ENCODE measurements at regions not wholly inside any gene's neighbourhood (a gene's known extent, or its start where the extent isn't known, plus 50 kb on each side); places are given as distances from the start of the nearest gene placed in this dataset.
A peak's percentile ranks its signal among the peaks of the same experiment; 100 is the strongest.

DNA sequence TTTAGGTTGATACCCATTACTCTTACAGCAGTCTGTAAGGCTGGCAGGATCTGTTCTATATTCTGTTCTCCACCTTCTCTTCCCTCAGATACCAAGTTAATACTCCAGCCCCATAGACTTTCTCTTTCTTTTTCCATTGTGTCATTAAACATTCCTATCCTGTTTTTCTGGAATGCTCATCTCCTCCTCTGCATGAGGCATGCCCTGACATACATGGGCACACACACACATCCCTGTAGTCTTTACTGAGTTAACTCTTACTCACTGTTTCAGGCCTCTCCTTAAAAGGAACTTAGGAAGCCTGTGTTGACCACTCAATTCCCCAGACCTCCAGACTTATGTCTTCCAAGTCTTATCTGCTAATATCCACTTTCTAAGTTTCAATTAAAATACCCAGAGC is 476.8 kb downstream of the METTL15 start:
- DNase-seq (ENCODE audit: low read depth) = peak; percentile 25
- H3K4me3 ChIP-seq (ENCODE audit: low read depth, low read length) = no peak overlapping the region
- TF ChIP-seq, protein P1, sequence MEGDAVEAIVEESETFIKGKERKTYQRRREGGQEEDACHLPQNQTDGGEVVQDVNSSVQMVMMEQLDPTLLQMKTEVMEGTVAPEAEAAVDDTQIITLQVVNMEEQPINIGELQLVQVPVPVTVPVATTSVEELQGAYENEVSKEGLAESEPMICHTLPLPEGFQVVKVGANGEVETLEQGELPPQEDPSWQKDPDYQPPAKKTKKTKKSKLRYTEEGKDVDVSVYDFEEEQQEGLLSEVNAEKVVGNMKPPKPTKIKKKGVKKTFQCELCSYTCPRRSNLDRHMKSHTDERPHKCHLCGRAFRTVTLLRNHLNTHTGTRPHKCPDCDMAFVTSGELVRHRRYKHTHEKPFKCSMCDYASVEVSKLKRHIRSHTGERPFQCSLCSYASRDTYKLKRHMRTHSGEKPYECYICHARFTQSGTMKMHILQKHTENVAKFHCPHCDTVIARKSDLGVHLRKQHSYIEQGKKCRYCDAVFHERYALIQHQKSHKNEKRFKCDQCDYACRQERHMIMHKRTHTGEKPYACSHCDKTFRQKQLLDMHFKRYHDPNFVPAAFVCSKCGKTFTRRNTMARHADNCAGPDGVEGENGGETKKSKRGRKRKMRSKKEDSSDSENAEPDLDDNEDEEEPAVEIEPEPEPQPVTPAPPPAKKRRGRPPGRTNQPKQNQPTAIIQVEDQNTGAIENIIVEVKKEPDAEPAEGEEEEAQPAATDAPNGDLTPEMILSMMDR (conservative IDR thresholded peaks at IDR 0.05; ENCODE audit: low read depth, low read length) = no peak

DNA sequence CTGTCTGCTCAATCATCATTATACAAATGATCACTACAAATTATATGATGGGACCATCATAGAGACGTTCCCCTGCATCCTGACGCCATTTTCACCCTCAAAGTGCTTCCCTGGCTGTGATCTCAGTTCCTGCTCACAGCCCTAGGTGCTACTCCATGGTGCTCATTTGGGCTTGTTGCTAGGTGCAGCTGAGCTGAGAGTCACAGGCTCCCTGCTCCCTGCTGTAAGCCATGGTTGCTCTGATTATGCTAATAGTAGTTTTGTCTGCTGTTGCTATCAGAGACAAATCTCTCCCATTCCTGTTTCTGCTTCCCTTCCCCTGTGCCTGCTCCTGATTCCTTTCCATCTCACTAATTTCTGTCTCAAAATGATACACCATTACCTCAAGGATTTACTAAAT is 474.3 kb downstream of the METTL15 start:
- no peak overlapping the region for H3K4me3 ChIP-seq (ENCODE audit: low read depth, low read length)
- DNase-seq (ENCODE audit: low read depth) = no peak
- TF ChIP-seq, protein P1 (conservative IDR thresholded peaks at IDR 0.05; ENCODE audit: low read depth, low read length) = no peak

DNA sequence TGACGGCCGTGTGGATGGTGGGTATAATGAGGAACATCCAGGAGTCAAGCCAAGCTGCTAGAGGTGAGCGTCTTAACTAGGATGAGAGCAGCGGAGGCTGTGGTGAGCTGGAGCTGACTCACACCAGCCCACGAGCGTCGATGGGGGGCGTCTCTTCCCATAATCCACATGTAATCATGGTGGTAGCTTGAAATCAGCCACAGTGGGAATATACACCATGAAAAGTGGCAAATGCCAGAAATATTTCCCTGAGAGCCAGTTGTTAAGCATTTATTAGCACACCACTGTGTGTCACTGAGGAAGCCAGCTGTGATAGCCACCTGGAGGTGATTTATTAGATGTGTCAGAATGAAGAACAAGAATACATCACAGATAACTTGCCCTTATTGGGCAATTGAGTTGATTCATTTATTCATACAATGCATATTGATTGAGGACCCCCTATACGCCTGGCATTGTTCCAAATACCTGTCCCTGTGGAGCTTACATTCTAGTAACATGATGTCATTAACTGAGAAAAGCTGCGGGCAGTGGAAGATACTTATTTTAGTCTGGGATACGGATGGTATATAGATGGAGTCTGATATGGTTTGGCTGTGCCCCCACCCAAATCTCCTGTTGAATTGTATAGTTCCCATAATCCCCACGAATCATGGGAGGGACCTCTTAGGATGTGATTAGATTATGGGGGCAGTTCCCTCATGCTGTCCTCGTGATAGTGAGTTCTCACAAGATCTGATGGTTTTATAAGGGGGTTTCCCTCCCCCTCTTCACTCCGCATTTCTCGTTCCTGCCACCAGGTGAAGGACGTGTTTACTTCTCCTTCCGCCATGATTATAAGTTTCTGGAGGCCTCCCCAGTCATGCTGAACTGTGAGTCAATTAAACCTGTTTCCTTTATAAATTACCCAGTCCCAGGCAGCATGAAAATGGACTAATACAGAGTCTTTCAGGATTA is 473.4 kb downstream of the METTL15 start:
- DNase-seq (ENCODE audit: low read depth) = no peak
- TF ChIP-seq, protein P1 (conservative IDR thresholded peaks at IDR 0.05; ENCODE audit: low read depth, low read length) = peak; percentile 21
- no peak overlapping the region for H3K4me3 ChIP-seq (ENCODE audit: low read depth, low read length)

DNA sequence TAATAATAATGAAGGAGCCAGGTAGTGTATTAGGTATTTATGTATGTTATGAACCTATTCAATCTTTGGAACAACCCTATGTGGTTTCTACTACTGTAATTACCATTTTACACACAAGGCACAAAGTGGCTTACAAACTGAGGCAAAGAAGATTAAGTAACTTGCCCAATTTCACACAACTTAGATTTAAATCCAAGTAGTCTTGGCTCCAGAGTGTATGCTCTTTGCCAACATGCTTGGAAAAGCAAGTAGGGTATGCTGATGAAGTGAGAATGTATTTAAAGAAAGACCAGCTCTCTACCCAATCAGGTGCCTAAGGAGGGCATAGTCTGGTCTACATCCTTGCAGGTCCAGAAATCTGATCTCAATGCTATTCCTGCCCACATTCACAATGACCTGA is 463.2 kb downstream of the METTL15 start:
- TF ChIP-seq, protein P1 (conservative IDR thresholded peaks at IDR 0.05; ENCODE audit: low read depth, low read length) = no peak
- H3K4me3 ChIP-seq (ENCODE audit: low read depth, low read length) = no peak overlapping the region
- no peak for DNase-seq (ENCODE audit: low read depth)

DNA sequence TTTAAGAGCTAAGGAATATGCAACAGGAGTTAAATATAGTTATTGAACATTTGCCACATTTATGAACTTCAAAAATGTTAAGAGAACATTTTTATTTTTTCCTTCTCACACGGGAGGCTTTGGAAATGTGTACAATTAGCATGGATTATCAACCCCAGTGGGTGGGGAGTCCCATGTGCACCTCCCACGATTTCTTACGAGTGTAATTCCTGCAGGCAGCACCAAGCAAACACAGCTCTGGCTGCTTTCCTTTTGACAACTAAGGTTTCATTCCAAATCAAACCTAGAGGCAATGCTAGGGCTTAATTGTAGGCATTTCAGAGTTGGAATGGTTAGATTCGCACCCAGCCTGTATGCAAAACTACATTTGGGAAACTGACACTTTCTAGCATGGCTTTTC is 460.9 kb downstream of the METTL15 start:
- TF ChIP-seq, protein P1 (conservative IDR thresholded peaks at IDR 0.05; ENCODE audit: low read depth, low read length) = no peak
- no peak for DNase-seq (ENCODE audit: low read depth)
- H3K4me3 ChIP-seq (ENCODE audit: low read depth, low read length) = no peak overlapping the region

DNA sequence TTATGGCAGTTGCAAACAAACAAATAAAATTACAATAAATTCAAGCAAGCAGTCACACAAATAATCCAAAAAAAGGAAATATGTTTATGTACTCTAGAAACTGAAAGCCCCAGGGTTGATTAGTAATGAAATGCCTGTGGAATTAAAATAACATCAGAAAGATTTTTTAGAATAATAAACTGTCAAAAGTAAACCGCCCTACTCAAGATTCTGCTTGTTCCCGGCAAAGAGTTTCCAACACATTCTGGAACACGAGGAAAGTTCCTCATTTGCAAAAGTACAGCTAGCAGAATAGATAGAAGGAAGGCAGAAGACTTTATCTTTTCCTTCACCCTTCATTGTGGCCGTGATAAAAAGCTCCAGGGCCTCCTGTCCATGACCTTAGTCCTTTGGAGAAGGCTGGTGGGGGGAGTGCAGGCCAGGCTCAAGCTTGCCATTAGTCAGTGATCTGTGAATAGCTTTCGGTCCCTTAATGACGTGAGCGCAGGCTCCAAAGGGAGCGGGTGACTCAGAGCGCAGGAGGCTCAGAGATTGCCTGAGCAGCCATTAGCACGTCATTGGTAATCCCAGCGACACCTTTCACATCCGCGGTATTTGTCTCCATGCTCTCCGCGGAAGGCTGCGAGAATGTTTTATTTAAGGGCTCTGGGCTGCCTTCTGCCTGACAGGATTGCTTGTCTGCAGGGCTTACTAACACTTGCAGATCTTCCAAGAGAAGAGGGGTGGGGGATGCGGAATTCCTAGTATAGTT is 458.3 kb downstream of the METTL15 start:
- TF ChIP-seq, protein P1 (conservative IDR thresholded peaks at IDR 0.05; ENCODE audit: low read depth, low read length) = no peak
- H3K4me3 ChIP-seq (ENCODE audit: low read depth, low read length) = peak overlapping the region; percentile 44
- DNase-seq (ENCODE audit: low read depth) = peak; percentile 47

Measured in epithelial cell of proximal tubule (primary cell).